ENCODE measurements at regions not wholly inside any gene's neighbourhood (a gene's known extent, or its start where the extent isn't known, plus 50 kb on each side); places are given as distances from the start of the nearest gene placed in this dataset.

GRCh38 chr22:26806445-26807175 lies 149.2 kb downstream of the MIAT start:
- no peaks in the 10 kb centered on the region for H3K9me3 Mint-ChIP-seq (ENCODE audit: low read depth)
- H3K36me3 Mint-ChIP-seq: peaks cover 15% of the 10 kb centered on the region
- no peaks in the 10 kb centered on the region for H3K4me1 Mint-ChIP-seq (ENCODE audit: low read depth)
- no peaks in the 10 kb centered on the region for H3K27me3 Mint-ChIP-seq
- no peak overlapping the region for H3K4me3 Mint-ChIP-seq
- H3K27ac Mint-ChIP-seq: no peak overlapping the region

- Mint-ChIP-seq H3K27ac (no peak overlapping the region), H3K9me3 (ENCODE audit: low read depth) (no peaks in the 10 kb centered on the region), H3K27me3 (no peaks in the 10 kb centered on the region), H3K36me3 (peaks cover 28% of the 10 kb centered on the region), H3K4me3 (no peak overlapping the region), H3K4me1 (ENCODE audit: low read depth) (no peaks in the 10 kb centered on the region)
These were observed 154.2 kb downstream of the MIAT start for GRCh38 chr22:26811647-26811992.

GRCh38 chr22:26812731-26813130 lies 155.3 kb downstream of the MIAT start:
- H3K4me1 Mint-ChIP-seq (ENCODE audit: low read depth): no peaks in the 10 kb centered on the region
- no peaks in the 10 kb centered on the region for H3K27me3 Mint-ChIP-seq
- no peak overlapping the region for H3K27ac Mint-ChIP-seq
- peaks cover 24% of the 10 kb centered on the region for H3K36me3 Mint-ChIP-seq
- H3K4me3 Mint-ChIP-seq: no peak overlapping the region
- no peaks in the 10 kb centered on the region for H3K9me3 Mint-ChIP-seq (ENCODE audit: low read depth)

- H3K36me3 Mint-ChIP-seq: peaks cover 25% of the 10 kb centered on the region
- H3K4me1 Mint-ChIP-seq (ENCODE audit: low read depth): no peaks in the 10 kb centered on the region
- H3K4me3 Mint-ChIP-seq: no peak overlapping the region
- H3K9me3 Mint-ChIP-seq (ENCODE audit: low read depth): no peaks in the 10 kb centered on the region
- no peaks in the 10 kb centered on the region for H3K27me3 Mint-ChIP-seq
- no peak overlapping the region for H3K27ac Mint-ChIP-seq
These were observed 159.3 kb downstream of the MIAT start for GRCh38 chr22:26816726-26817125.

- H3K4me3 Mint-ChIP-seq: no peak overlapping the region
- H3K36me3 Mint-ChIP-seq: peaks cover 24% of the 10 kb centered on the region
- no peaks in the 10 kb centered on the region for H3K27me3 Mint-ChIP-seq
- H3K4me1 Mint-ChIP-seq (ENCODE audit: low read depth): no peaks in the 10 kb centered on the region
- no peaks in the 10 kb centered on the region for H3K9me3 Mint-ChIP-seq (ENCODE audit: low read depth)
- no peak overlapping the region for H3K27ac Mint-ChIP-seq
These were observed 160.5 kb downstream of the MIAT start for GRCh38 chr22:26817926-26818325.

- H3K4me1 Mint-ChIP-seq (ENCODE audit: low read depth): no peaks in the 10 kb centered on the region
- H3K27ac Mint-ChIP-seq: no peak overlapping the region
- H3K4me3 Mint-ChIP-seq: no peak overlapping the region
- no peaks in the 10 kb centered on the region for H3K9me3 Mint-ChIP-seq (ENCODE audit: low read depth)
- peaks cover 10% of the 10 kb centered on the region for H3K36me3 Mint-ChIP-seq
- no peaks in the 10 kb centered on the region for H3K27me3 Mint-ChIP-seq
These were observed 164.5 kb downstream of the MIAT start for GRCh38 chr22:26821854-26822253.

- Mint-ChIP-seq H3K4me1 (ENCODE audit: low read depth) (no peaks in the 10 kb centered on the region), H3K27ac (no peak overlapping the region), H3K9me3 (ENCODE audit: low read depth) (no peaks in the 10 kb centered on the region), H3K27me3 (no peaks in the 10 kb centered on the region), H3K4me3 (no peak overlapping the region), H3K36me3 (peaks cover 10% of the 10 kb centered on the region)
These were observed 164.9 kb downstream of the MIAT start for GRCh38 chr22:26822313-26822712.

- Mint-ChIP-seq H3K4me3 (no peak overlapping the region), H3K9me3 (ENCODE audit: low read depth) (no peaks in the 10 kb centered on the region)
These were observed 166.6 kb downstream of the MIAT start for GRCh38 chr22:26823966-26824365.

GRCh38 chr22:26825960-26826935 lies 168.9 kb downstream of the MIAT start:
- Mint-ChIP-seq H3K4me1 (ENCODE audit: low read depth) (no peaks in the 10 kb centered on the region), H3K36me3 (peaks cover 6% of the 10 kb centered on the region), H3K27me3 (no peaks in the 10 kb centered on the region), H3K27ac (no peak overlapping the region), H3K4me3 (no peak overlapping the region), H3K9me3 (ENCODE audit: low read depth) (no peaks in the 10 kb centered on the region)

More at GRCh38 chr22:26823966-26824365, 166.6 kb downstream of the MIAT start:
- H3K27ac Mint-ChIP-seq: no peak overlapping the region
- H3K4me1 Mint-ChIP-seq (ENCODE audit: low read depth): no peaks in the 10 kb centered on the region
- no peaks in the 10 kb centered on the region for H3K27me3 Mint-ChIP-seq
- H3K36me3 Mint-ChIP-seq: peaks cover 4% of the 10 kb centered on the region

- no peak overlapping the region for H3K4me3 Mint-ChIP-seq
- no peaks in the 10 kb centered on the region for H3K4me1 Mint-ChIP-seq (ENCODE audit: low read depth)
- no peaks in the 10 kb centered on the region for H3K27me3 Mint-ChIP-seq
- peaks cover 6% of the 10 kb centered on the region for H3K36me3 Mint-ChIP-seq
- H3K27ac Mint-ChIP-seq: no peak overlapping the region
- no peaks in the 10 kb centered on the region for H3K9me3 Mint-ChIP-seq (ENCODE audit: low read depth)
These were observed 170.2 kb downstream of the MIAT start for GRCh38 chr22:26827611-26828010.

GRCh38 chr22:26828311-26828710 lies 170.9 kb downstream of the MIAT start:
- no peaks in the 10 kb centered on the region for H3K4me1 Mint-ChIP-seq (ENCODE audit: low read depth)
- no peak overlapping the region for H3K4me3 Mint-ChIP-seq
- peaks cover 6% of the 10 kb centered on the region for H3K36me3 Mint-ChIP-seq
- H3K27me3 Mint-ChIP-seq: no peaks in the 10 kb centered on the region
- no peak overlapping the region for H3K27ac Mint-ChIP-seq
- H3K9me3 Mint-ChIP-seq (ENCODE audit: low read depth): no peaks in the 10 kb centered on the region

- no peaks in the 10 kb centered on the region for H3K9me3 Mint-ChIP-seq (ENCODE audit: low read depth)
- no peaks in the 10 kb centered on the region for H3K4me1 Mint-ChIP-seq (ENCODE audit: low read depth)
- no peak overlapping the region for H3K27ac Mint-ChIP-seq
- H3K36me3 Mint-ChIP-seq: peaks cover 6% of the 10 kb centered on the region
- no peaks in the 10 kb centered on the region for H3K27me3 Mint-ChIP-seq
- no peak overlapping the region for H3K4me3 Mint-ChIP-seq
These were observed 173.4 kb downstream of the MIAT start for GRCh38 chr22:26830837-26831236.

- H3K4me3 Mint-ChIP-seq: no peak overlapping the region
- no peaks in the 10 kb centered on the region for H3K9me3 Mint-ChIP-seq (ENCODE audit: low read depth)
- H3K4me1 Mint-ChIP-seq (ENCODE audit: low read depth): no peaks in the 10 kb centered on the region
- peaks cover 2% of the 10 kb centered on the region for H3K36me3 Mint-ChIP-seq
- no peaks in the 10 kb centered on the region for H3K27me3 Mint-ChIP-seq
- no peak overlapping the region for H3K27ac Mint-ChIP-seq
These were observed 177.6 kb downstream of the MIAT start for GRCh38 chr22:26835023-26835422.

GRCh38 chr22:26835929-26836528 lies 178.6 kb downstream of the MIAT start:
- Mint-ChIP-seq H3K4me3 (no peak overlapping the region), H3K27me3 (no peaks in the 10 kb centered on the region), H3K9me3 (ENCODE audit: low read depth) (no peaks in the 10 kb centered on the region), H3K36me3 (peaks cover 2% of the 10 kb centered on the region), H3K27ac (no peak overlapping the region), H3K4me1 (ENCODE audit: low read depth) (no peaks in the 10 kb centered on the region)
